ENCODE measurements at regions not wholly inside any gene's neighbourhood (a gene's known extent, or its start where the extent isn't known, plus 50 kb on each side); places are given as distances from the start of the nearest gene placed in this dataset.
"Not testable (repeated sequence)": the region's sequence is repeated elsewhere in the genome, so short reads cannot be mapped to it uniquely, and the experiment has no call there.

GRCh38 chr4:64822405-64822804 lies 413.2 kb upstream of the TECRL start:
- Histone ChIP-seq H3K4me1 (no peaks in the 10 kb centered on the region), H3K27ac (no peak overlapping the region), H3K27me3 (no peaks in the 10 kb centered on the region), H3K36me3 (no peaks in the 10 kb centered on the region), H3K4me3 (no peak overlapping the region), H3K9me3 (no peaks in the 10 kb centered on the region)
- DNase-seq: no peak
- TF ChIP-seq POLR2A (IDR thresholded peaks at IDR 0.05) (no peak), CTCF (IDR thresholded peaks at IDR 0.05) (no peak)

GRCh38 chr4:64821219-64821976 lies 412.1 kb upstream of the TECRL start:
- Histone ChIP-seq H3K27ac (no peak overlapping the region), H3K27me3 (no peaks in the 10 kb centered on the region), H3K4me3 (no peak overlapping the region), H3K36me3 (no peaks in the 10 kb centered on the region), H3K9me3 (no peaks in the 10 kb centered on the region), H3K4me1 (no peaks in the 10 kb centered on the region)
- no peak for TF ChIP-seq CTCF (IDR thresholded peaks at IDR 0.05)
- no peak for TF ChIP-seq POLR2A (IDR thresholded peaks at IDR 0.05)
- no peak for DNase-seq

- H3K27ac ChIP-seq: no peak overlapping the region
- H3K36me3 ChIP-seq: no peaks in the 10 kb centered on the region
- no peaks in the 10 kb centered on the region for H3K4me1 ChIP-seq
- H3K27me3 ChIP-seq: no peaks in the 10 kb centered on the region
- H3K9me3 ChIP-seq: no peaks in the 10 kb centered on the region
- no peak for TF ChIP-seq POLR2A (IDR thresholded peaks at IDR 0.05)
- no peak for TF ChIP-seq CTCF (IDR thresholded peaks at IDR 0.05)
- DNase-seq: no peak
- no peak overlapping the region for H3K4me3 ChIP-seq
Observed at GRCh38 chr4:64814616-64815015, 405.4 kb upstream of the TECRL start.

GRCh38 chr4:64807821-64808220 lies 398.6 kb upstream of the TECRL start:
- TF ChIP-seq CTCF (IDR thresholded peaks at IDR 0.05): no peak
- no peak for TF ChIP-seq POLR2A (IDR thresholded peaks at IDR 0.05)
- H3K27ac ChIP-seq: no peak overlapping the region

GRCh38 chr4:64799751-64800150 lies 390.5 kb upstream of the TECRL start:
- Histone ChIP-seq H3K36me3 (no peaks in the 10 kb centered on the region), H3K27me3 (no peaks in the 10 kb centered on the region), H3K27ac (no peak overlapping the region), H3K4me1 (no peaks in the 10 kb centered on the region), H3K9me3 (no peaks in the 10 kb centered on the region), H3K4me3 (no peak overlapping the region)
- TF ChIP-seq POLR2A (IDR thresholded peaks at IDR 0.05) (no peak), CTCF (IDR thresholded peaks at IDR 0.05) (no peak)
- no peak for DNase-seq

More at GRCh38 chr4:64807821-64808220, 398.6 kb upstream of the TECRL start:
- Histone ChIP-seq H3K36me3 (no peaks in the 10 kb centered on the region), H3K9me3 (no peaks in the 10 kb centered on the region), H3K27me3 (no peaks in the 10 kb centered on the region), H3K4me3 (no peak overlapping the region), H3K4me1 (no peaks in the 10 kb centered on the region)
- no peak for DNase-seq

- H3K36me3 ChIP-seq, H3K9me3 ChIP-seq, H3K4me1 ChIP-seq, DNase-seq, H3K4me3 ChIP-seq, H3K27ac ChIP-seq, H3K27me3 ChIP-seq: not testable (repeated sequence)
Observed at GRCh38 chr4:64798828-64799227, 389.6 kb upstream of the TECRL start.

Measured in Peyer's patch (tissue), 4 donors.